DND-41 (cell line): ENCODE measurements at regions not wholly inside any gene's neighbourhood (a gene's known extent, or its start where the extent isn't known, plus 50 kb on each side); places are given as distances from the start of the nearest gene placed in this dataset.

Experiments used
- ATAC-seq: fragments of 200-7000 bp; cut with Tn5 transposase; 3 replicates; pipeline ENCODE4 v1.9.1; 2021; ENCODE audit warnings: low read depth; ENCODE audit not compliant: insufficient read depth
- DNase-seq: peaks from one replicate; pipeline ENCODE4 v3.0.0-alpha.2; 2020
- H2AFZ ChIP-seq: 2 replicates; pipeline ENCODE4 v1.6.0; 2012; ENCODE audit warnings: low read depth, low read length
- H3K27ac ChIP-seq: 2 replicates; pipeline ENCODE4 v1.5.1; 2012; ENCODE audit warnings: low read length, inconsistent platforms
- H3K27me3 ChIP-seq: fragments of 200-600 bp; sonication (generic); 2 replicates; pipeline ENCODE4 v1.6.0; 2012; ENCODE audit warnings: low read length, mild to moderate bottlenecking, inconsistent platforms; ENCODE audit not compliant: insufficient read depth, poor library complexity
- H3K36me3 ChIP-seq: 2 replicates; pipeline ENCODE4 v1.5.1; 2012; ENCODE audit warnings: low read length, inconsistent platforms; ENCODE audit not compliant: insufficient read depth
- H3K4me1 ChIP-seq: 2 replicates; pipeline ENCODE4 v1.5.1; 2012; ENCODE audit warnings: mild to moderate bottlenecking, low read length; ENCODE audit not compliant: insufficient read depth
- H3K4me2 ChIP-seq: 2 replicates; pipeline ENCODE4 v1.6.0; 2012; ENCODE audit warnings: mild to moderate bottlenecking, moderate library complexity, low read length, inconsistent platforms; ENCODE audit not compliant: insufficient read depth
- H3K4me3 ChIP-seq, 2 experiments: fragments of 200-600 bp in 1 of 2; shearing (Covaris generic) in 1 of 2; 2 replicates each; pipeline ENCODE4 v1.5.1; 2012 to 2016; ENCODE audit warnings: inconsistent platforms in 2 of 2, low read length in 2 of 2, mild to moderate bottlenecking in 2 of 2, low read depth in 1 of 2, moderate library complexity in 1 of 2
- H3K79me2 ChIP-seq: 2 replicates; pipeline ENCODE4 v1.6.0; 2012; ENCODE audit warnings: low read length, inconsistent platforms; ENCODE audit not compliant: insufficient read depth
- H3K9ac ChIP-seq: 2 replicates; pipeline ENCODE4 v1.6.0; 2012; ENCODE audit warnings: low read depth, mild to moderate bottlenecking, inconsistent platforms, low read length, moderate library complexity
- H3K9me3 ChIP-seq: 2 replicates; pipeline ENCODE4 v1.5.1; 2012; ENCODE audit warnings: low read length, moderate library complexity, mild to moderate bottlenecking, inconsistent platforms; ENCODE audit not compliant: insufficient read depth, severe bottlenecking
- H4K20me1 ChIP-seq: 2 replicates; pipeline ENCODE4 v1.6.0; 2012; ENCODE audit warnings: low read length; ENCODE audit not compliant: insufficient read depth
- EZH2 ChIP-seq: IDR thresholded peaks from 3 replicates; pipeline ENCODE4 v1.6.1; 2012; ENCODE audit warnings: borderline replicate concordance, low read depth, mild to moderate bottlenecking, moderate library complexity, low read length, inconsistent platforms; ENCODE audit not compliant: severe bottlenecking
- TF ChIP-seq, protein P1 (sequence below): IDR thresholded peaks from 2 replicates; pipeline ENCODE4 v1.5.1; 2012; ENCODE audit warnings: borderline replicate concordance, low read length, moderate library complexity, mild to moderate bottlenecking; ENCODE audit not compliant: poor library complexity, severe bottlenecking; ENCODE audit errors: extremely low read depth

DNA sequence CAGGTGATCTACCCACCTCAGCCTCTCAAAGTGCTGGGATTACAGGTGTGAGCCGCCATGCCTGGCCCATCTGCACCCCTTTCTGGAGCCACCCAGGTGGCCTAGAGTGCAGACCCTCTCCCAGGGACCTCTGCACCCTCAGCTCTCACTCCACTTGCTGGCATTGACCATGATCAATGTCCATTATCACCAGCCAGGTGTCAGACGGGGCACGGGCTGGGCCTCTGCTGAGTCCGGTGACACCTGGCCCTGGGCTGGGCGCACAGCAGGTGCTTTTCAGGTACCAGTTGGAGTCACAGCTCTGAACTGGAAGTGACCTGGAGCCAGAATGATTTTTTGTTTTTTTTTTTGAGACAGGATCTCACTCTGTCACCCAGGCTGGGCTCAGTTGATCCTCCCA, 91.8 kb upstream of the PMEPA1 start:
- no peaks in the 10 kb centered on the region for H3K9me3 ChIP-seq
- TF ChIP-seq, protein P1, sequence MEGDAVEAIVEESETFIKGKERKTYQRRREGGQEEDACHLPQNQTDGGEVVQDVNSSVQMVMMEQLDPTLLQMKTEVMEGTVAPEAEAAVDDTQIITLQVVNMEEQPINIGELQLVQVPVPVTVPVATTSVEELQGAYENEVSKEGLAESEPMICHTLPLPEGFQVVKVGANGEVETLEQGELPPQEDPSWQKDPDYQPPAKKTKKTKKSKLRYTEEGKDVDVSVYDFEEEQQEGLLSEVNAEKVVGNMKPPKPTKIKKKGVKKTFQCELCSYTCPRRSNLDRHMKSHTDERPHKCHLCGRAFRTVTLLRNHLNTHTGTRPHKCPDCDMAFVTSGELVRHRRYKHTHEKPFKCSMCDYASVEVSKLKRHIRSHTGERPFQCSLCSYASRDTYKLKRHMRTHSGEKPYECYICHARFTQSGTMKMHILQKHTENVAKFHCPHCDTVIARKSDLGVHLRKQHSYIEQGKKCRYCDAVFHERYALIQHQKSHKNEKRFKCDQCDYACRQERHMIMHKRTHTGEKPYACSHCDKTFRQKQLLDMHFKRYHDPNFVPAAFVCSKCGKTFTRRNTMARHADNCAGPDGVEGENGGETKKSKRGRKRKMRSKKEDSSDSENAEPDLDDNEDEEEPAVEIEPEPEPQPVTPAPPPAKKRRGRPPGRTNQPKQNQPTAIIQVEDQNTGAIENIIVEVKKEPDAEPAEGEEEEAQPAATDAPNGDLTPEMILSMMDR: no peak
- TF ChIP-seq EZH2: no peak
- H3K27ac ChIP-seq: no peak overlapping the region
- H3K4me3 ChIP-seq: no peak overlapping the region
- no peaks in the 10 kb centered on the region for H3K79me2 ChIP-seq
- ATAC-seq (no peak), DNase-seq (no peak)
- H3K36me3 ChIP-seq: no peaks in the 10 kb centered on the region
- no peaks in the 10 kb centered on the region for H4K20me1 ChIP-seq
- H3K4me2 ChIP-seq: no peak overlapping the region
- no peak overlapping the region for H2AFZ ChIP-seq
- no peaks in the 10 kb centered on the region for H3K4me1 ChIP-seq
- peaks cover 4% of the 10 kb centered on the region for H3K27me3 ChIP-seq
- no peak overlapping the region for H3K9ac ChIP-seq

DNA sequence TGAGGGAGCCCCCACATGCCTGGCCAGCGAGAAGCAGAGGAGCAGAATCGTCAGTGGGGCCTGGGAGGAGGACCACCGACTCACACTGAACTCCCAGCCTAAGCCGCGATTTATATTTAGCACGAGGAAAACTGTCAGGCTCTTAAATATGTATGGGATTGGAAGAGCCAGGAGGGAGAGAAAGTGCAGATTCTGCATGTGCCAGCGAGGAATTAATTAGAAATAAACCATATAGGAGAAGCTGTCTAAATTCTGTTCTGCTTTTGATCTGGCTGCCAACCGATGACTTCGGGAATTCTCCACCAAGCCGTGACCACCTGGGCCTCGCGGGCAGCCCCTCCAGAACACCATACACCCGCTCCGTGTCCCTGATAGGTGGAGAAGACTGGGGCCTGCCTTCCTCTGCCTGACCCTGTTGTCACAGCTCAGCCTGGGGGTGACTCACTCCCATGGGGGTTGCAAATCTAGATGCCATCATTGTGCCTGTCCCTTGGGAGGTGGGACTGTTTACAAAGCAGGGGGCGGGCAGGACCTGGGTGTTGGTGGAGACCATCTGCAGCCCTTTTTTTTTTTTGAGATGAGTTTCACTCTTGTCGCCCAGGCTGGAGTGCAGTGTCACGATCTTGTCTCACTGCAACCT, 91.1 kb upstream of the PMEPA1 start:
- no peaks in the 10 kb centered on the region for H3K79me2 ChIP-seq
- peak; percentile 27 for ATAC-seq
- no peaks in the 10 kb centered on the region for H4K20me1 ChIP-seq
- no peak overlapping the region for H3K9ac ChIP-seq
- peak; percentile 45 for DNase-seq
- H3K27ac ChIP-seq: no peak overlapping the region
- no peaks in the 10 kb centered on the region for H3K36me3 ChIP-seq
- H3K27me3 ChIP-seq: peaks cover 4% of the 10 kb centered on the region
- no peaks in the 10 kb centered on the region for H3K9me3 ChIP-seq
- no peak for TF ChIP-seq EZH2
- TF ChIP-seq, protein P1: no peak
- no peak overlapping the region for H2AFZ ChIP-seq
- no peaks in the 10 kb centered on the region for H3K4me1 ChIP-seq
- H3K4me3 ChIP-seq: no peak overlapping the region
- H3K4me2 ChIP-seq: no peak overlapping the region

DNA sequence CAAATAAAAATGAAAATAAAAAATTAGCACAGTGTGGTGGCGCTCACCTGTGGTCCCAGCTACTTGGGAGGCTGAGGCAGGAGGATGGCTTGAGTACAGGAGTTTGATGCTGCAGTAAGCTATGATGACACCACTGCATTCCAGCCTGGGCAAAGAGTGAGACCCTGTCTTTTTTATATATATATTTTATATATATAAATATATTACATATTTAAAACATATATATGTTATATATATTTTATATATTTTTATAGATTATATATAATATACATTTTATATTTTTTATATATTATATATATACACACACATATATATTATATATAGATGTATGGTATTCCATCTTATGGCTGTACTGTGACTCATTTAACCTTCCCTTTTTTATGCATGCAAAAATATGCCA, 87.6 kb upstream of the PMEPA1 start:
- Histone ChIP-seq H2AFZ (no peak overlapping the region), H3K4me2 (no peak overlapping the region), H4K20me1 (peaks cover 3% of the 10 kb centered on the region; the same call in 1 of the 2 replicates), H3K4me1 (no peaks in the 10 kb centered on the region), H3K79me2 (no peaks in the 10 kb centered on the region), H3K9me3 (no peaks in the 10 kb centered on the region), H3K9ac (no peak overlapping the region), H3K27me3 (peaks cover 27% of the 10 kb centered on the region), H3K27ac (no peak overlapping the region), H3K36me3 (no peaks in the 10 kb centered on the region), H3K4me3 (no peak overlapping the region)
- ATAC-seq: no peak
- DNase-seq: no peak
- TF ChIP-seq, protein P1: no peak
- TF ChIP-seq EZH2: no peak
